ENCODE measurements at regions not wholly inside any gene's neighbourhood (a gene's known extent, or its start where the extent isn't known, plus 50 kb on each side); places are given as distances from the start of the nearest gene placed in this dataset.
"Not testable (repeated sequence)": the region's sequence is repeated elsewhere in the genome, so short reads cannot be mapped to it uniquely, and the experiment has no call there.

DNA sequence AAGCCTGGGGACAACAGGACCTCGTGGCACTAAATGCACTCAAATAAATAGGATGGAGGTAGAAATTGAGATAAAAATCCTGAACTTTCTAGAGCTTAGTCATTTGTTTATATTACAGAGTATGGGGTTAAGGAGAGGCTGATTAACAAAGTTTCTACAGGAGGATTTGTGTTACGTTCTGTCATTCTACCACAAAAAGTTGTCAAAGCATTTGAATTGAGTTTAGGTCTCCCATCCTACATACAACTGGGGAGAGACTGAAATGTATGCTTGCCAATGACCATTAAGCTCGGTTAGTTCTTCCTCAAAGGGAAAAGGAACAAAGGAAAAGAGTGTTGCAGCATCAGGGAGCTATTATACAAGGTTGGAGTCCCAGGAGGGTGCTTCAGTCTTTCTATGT lies 597.9 kb downstream of the COL12A1 start:
- DNase-seq = no peak

DNA sequence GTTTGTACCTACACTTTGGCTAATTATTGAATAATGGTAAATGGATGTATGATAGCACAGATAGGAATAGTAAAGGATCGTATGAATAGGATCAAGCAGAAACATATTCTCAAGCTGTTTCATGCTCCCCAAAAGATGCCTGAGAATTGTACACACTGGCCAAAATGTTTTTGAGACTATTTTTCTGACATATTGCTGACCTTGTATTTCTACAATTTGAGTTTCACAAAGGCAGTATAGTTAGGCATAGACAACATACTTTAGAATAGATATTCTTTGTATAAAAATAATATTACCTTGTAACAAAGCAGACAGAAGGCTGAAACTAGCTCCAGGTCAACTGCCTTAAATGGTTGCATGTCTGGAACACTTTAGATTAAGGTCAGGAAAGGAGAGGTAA lies 598.4 kb downstream of the COL12A1 start:
- no peak for DNase-seq

DNA sequence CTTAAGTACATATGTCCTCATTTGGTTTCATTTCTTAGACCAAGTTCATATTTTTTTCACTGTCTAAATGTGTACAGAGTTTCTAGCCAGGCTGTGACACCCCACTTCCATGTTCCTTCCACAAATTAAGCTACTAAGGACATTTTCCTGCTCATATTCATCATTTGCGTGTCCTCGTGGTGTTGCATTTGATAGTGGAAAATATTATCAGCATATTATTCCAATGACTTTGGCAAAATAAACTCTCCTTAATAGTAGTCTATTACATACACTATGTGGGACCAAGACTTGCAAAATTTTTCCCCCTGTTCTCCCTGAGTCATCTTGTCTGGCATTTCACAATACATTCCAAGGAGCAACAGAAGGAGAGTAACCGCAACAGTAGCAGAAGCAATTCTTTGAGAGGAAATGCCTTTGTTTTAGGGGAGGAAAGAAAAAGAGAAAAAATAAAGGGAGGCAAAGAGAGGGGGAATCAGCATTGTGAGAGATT lies 599.2 kb downstream of the COL12A1 start:
- DNase-seq = peak; percentile 43

DNA sequence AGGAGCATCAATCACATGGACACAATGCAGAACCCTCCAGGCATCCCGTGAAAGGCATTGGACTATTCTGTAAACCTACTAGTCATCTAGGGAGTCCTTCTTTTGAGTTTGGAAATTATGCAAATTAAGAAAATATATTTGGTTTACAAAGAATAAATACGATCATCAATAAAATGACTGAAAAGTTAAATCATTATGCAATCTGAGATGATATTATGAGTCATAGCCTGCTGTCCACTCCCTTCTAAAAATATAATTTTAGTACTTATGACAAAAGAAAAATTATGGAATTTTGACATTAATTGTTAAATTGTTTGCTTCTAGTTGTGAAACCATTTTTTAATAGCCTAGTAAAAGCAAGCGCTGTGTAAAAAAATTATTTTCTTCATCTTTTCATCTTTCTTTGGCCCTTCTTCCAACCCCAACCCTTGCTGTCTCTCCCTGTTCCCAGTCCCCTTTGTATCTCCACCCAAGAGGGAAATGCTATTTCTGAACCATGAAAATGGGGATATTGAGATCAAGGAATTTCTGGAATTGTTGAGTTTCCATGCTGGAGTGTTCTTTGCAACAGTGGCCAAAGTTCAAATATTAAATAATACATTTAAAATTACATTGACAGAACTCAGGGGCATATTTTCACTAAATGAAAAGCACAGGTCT lies 599.8 kb downstream of the COL12A1 start:
- no peak for DNase-seq

DNA sequence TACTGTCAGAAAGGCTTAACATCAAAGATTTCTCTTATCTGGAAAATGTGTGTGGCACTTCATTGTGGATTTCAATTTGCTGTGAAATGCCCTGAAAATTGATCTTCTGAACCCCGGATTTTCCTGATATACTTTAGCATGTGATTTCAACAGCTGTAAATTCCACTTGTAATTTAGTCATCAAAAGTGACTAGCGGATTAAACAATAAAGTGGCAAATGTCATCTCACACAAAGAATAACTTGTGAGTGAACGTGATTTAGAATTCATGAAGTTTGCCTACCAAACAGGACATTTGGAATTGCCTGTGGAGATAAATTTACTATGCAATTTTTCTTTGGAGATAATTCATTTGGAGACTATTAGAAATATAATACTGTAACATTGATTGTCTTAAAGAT lies 601.6 kb downstream of the COL12A1 start:
- no peak for DNase-seq

DNA sequence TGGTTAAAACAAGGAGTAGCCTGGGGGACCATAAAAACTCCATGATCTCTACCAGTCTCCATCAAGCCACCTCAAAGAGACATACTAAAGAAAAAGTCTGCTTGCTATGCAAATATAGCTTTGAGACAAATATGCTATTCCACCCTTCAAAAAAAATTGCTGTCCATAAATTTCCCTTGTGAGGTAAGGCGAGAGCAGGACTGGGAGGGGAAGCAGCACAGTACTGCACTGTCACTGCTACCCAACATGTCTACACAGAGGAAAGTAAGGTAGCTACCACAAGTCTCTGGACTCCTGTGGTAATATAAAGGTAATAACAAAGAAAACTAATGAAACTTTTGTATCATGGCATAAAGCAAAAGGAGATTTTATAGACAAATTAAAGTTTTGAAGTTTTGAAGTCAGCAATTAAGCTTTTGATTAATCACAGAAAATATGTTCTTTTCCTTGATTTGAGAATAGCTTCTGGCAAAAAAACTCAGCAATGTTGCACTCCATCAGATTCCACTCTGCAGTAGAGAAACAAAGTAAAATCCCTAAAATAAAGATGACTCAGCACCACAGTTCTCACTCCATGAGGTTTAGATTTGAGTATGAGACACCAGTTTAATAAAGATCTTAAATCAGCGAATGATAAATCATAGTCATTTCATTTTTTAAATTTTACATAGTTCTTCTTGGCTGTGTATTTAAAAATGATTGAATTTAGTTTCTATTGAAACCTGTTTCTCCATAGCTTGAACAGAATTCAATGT lies 602.4 kb downstream of the COL12A1 start:
- no peak for DNase-seq

DNA sequence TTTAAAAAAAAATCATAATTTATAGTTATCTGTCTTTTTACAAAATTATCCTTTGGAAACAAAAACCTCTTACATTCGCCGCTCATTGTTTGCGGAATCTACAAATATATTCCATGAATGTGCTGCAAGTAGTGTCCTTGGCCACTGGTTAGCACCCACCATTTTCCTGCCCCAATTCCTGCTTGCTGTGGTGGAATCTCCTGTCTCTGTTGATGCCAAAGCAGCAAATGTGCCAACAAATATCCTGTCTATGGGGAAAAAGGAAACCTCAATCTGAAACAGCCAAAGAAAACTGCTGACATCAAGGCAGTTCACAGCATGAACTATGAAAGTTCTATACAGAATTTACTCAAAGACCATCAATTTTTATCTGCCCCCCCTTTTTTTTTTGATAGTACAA lies 603.6 kb downstream of the COL12A1 start:
- DNase-seq = no peak

DNA sequence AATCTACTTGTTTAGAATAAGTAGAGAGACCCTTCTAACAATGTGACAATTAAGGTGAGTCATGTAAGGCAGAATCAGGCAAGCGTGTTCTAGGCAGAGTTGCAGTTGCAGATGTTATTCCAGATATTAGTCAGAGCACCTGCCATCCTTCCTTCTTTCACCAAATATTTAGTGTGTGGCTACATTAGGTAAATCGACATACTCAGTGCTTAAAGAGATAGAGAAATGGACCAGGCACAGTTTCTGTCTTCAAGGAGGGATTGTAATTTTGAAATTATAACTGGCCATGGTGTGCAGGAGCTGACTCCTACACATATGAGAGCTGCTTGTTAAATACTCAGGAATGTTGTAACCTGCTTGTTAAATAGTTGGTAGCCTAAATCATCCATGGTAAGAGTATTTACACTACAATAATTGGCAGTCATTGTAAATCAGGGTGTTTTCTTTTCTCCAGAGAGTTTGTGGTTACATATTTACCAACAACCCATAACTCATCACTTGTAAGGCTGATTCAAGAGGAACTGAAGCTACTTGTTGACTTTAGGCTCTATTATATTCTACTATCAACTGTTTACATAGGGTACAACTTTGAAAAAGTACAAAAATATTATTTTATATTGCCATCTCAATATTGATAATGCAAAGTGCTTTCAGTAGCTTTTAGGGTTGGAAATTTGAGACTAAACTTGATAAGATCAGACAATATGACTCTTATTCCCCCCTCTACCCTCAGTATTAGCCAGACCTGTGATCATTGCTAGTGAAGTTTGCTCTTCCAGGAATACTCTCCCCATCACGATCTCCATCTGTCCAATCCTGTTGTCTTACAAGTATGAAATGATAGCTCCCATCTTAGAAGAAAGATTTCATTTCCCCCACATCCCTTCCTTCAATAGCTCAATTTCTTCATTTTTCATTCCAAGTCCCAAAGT lies 607.1 kb downstream of the COL12A1 start:
- no peak for DNase-seq

DNA sequence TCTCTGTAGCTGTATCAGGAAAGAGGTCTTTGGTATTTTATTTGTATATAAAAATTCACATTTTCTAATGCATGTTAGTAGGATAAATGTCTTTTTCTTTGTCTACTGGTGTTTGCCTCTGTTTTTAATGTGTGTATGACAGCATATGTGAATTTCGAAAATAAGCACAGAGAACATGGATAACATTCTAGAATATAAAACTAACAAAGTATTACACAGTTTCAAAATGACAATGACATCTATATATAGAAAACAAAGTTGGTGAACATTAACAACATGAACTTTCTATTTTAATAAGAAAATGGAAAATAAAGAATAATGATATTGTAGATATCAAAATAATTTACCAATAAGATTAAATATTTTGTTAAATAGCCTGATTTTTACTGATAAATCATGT lies 608.0 kb downstream of the COL12A1 start:
- no peak for DNase-seq

DNA sequence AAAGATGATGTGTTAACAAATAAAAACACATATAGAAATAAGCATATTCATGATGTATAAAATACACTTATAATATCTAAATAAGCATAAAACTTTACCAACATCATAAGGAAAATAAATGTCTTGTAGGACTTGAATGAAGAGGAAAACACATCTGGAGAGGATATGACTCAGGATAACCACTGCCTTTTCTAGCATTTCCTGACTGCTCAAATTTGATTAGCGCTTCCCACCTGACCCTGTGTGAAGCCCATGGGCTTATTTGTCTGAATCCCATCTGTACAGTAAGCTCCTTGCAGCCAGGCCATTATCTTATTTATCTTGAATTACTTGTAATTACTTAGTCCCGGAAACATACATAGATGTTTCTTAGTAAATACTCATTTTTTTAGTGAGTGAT lies 608.6 kb downstream of the COL12A1 start:
- no peak for DNase-seq

DNA sequence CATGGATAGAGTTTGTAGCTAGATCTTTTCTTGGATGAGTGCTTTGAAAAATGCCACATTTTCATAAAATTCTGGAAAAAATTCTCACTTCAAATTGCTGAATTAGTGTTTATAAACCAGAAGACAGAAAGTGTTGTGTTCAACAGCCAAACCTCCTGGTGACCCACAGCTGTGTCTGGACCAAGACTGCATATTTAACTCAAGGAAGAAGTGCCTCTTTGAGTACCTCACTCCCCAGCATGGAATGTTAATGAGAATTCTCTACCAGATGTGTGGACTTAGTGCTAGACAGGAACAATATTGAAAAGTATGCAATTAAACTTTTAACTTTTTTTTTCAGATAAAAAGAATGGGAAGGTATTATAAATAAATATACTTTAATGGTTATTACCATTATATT lies 609.3 kb downstream of the COL12A1 start:
- DNase-seq = no peak

DNA sequence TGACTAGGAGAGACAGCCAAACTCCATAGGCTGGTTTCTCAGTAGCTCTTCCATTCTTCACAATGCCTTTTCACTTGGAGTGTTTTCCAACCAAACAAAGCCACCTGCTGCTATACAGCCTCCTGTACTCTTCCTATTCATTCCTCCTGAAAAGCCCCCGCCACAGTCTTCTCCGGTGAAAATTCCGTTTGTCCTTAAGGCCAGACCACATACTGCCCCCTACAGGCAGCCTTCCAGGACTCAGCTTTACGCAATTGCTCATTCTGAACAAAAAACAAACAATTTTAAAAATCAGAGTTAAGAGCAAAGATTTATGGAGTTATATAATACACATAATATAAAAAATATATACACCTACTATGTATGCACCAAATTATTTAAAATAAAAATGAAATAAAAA lies 611.5 kb downstream of the COL12A1 start:
- not testable (repeated sequence) for DNase-seq

DNA sequence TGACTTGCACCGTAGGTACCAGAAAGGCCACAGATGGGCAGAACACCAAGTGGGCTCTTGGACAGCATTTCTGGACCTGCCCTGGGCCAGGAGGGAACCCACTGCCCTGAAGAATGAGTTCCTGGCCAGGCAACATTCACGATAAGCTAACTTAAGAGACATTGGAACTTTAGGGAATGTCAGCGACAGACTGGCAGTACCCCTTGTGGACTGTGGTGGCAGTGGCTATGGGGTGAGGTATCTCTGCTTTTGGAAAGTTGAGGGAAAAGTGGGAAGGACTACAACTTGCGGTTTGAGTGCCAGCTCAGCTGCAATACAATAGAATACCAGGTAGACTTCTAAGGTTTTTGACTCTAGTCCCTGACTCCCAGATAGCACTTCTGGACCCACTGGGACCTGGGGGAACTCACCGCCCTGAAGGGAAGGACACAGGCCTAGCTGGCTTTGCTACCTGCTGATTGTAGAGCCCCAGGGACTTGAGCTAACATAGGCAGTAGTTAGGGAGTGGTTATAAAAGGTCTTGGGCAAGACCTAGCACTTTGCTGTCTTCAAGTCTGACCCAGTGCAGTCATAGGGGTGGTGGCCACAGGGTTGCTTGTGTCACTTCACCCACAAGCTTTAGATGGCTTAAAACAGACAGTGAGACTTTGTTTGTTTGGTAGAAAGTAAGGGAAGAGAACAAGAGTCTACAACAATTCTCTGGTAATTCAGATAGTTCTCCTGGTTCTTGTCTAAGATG lies 617.6 kb downstream of the COL12A1 start:
- no peak for DNase-seq

DNA sequence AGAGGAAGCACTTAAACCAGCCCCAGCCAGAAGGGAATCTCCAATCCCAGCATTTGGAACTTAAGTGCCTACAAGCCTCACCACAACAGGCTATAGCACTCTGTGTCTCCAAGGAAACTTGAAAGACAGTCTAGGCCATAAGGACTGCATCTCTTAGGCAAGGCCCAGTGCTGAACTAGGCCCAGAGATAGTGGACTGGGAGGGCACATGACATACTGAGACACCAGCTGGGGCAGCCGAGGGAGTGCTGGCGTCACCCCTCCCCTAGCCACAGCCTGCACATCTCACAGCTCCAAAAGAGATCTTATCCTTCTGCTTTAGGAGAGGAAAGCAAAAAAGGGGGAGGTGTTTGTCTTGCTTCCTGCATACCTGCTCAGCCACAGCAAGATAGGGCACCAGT lies 618.5 kb downstream of the COL12A1 start:
- DNase-seq = no peak

DNA sequence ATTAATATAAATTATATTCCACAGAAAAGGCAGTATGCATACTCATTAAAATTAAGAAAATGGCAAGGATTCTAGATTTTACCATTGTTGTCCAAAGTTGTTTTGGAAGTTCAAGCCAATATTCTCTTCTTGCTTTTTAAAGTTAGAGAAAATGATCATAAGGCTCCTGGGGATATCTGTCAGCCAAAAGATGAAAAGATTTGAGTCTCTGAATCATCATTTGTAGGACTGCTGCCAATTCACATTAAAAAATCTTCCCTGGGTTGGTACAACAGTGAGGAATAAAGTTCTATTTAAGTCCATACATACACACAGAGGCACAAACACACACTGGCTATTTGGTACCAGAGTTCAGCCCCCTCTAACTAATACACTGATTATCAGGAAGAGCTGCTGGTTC lies 620.1 kb downstream of the COL12A1 start:
- no peak for DNase-seq

DNA sequence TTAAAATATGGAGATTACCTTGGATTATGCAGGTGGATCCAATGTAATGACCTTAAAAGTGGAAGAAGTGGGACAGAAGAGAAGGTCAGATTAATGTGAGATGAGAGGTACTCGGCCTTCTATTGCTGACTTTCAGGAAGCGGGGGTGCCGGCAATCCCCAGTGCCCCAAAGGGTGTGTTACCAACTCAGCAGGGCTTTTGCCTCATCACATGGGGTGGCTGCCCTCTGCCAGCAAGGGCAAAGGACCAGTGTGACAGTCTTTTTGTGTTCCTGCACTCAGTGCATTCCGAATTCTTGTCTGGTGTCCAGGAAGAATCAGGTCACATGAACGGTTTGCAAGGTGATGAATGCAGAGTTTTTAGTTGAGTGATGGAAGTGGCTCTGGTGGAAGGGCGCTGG lies 624.2 kb downstream of the COL12A1 start:
- no peak for DNase-seq

DNA sequence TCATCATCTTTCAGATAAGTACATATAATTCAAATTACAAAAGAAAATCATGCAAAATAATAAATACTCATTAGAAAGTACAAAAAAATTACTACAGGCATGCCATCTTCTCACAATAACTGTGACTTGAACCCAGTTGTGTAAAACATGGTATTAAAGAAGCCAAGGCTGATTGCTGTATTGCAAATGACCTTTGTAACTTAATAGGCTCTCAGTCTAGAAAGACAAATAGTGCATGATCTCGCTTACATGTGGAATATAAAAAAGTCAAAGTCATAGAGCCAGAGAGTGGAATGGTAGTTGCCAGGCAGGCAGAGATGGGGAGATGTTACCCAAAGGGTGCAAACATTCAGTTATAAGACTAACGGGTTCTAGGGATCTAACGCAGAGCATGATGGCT lies 626.1 kb downstream of the COL12A1 start:
- DNase-seq = no peak

DNA sequence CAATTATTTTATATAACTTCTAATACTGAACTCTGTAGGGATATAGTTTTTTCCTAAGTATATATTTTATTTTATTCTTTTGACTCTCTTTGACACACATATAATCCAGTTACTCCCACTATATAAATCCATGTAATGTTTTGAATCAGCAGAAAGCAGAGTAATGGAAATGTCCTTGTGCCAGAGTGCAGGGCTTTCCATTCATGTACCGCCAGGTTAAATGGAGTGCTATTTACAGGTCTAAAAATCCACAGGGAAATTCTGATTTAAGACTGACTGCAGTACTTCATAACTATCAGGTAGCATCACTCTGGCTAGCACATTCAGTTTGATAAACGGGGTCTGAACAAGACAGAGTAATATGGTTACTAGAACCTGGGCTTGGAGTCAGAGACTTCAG lies 626.8 kb downstream of the COL12A1 start:
- DNase-seq = peak; percentile 43

DNA sequence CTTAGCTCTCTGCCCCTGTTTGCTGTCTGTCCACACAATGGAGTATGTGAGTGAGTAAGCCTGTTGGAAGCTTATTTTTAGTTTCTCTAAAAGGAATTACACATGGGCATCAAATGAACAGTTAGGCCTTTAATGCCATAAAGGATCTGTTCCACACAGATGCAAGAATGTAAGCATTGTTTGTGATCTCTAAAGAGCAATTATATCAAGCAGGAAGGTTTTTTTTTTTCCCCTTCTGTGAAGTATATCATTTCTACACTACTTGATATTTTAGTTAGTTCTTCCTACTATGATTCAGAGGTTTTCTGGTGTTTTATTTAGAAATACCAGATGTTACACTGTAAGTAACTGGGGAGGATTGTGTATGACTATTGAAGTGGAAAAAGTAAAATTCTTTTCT lies 627.5 kb downstream of the COL12A1 start:
- DNase-seq = no peak

DNA sequence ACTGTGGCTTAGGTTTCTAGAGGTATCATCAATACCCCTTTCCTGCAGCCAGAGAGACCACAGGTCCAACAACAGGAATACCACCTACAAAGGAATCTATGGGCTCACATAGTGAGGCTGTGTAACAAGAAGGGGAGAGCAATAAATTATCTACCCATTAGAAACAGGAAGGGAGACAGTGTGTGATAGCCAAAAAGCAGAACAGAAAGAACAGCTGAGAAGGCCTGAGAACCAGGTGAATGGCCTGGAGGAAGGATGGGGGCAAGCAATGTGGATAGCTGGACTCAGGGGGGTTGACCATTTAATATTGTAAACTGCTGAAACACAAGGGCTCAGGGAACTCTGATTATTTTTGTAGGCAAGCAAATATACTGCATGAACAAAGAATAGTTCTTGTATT lies 628.2 kb downstream of the COL12A1 start:
- DNase-seq = no peak

DNA sequence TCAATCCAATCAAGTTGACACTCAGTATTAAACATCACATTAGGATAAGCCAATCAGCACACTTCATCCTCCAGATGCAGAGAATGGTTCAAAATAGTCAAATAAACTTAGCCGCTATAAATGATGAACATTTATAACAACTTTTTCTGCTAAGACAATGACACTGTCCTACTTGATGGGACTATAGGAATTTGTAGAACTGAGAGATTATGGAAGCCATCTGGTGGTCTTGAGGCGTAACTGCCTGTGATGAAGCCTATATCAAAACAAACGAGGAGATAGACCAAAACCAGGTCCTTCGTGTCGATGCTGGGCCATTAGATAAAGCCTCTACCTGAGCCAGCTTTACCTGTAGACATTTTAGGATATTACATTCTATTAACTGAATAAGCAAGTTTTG lies 631.1 kb downstream of the COL12A1 start:
- DNase-seq = no peak

DNA sequence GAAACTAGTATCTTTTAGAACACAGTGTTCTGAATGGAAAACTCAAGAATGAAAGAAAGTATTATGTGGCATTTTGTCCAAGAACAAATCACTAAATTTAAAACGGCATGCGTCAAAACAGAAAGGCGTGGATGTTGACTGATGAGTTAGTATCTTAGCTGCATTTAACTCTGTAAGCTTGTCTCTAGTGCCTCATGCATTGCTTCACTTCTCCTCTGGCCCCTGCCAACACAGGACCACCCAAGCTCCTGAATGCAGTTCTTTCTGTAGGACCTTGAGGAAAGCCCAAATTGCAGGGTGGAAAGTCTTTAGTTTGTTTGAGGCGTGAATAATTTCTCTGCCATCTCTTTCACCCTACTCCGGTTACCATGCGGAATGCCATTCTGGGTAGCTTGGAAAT lies 632.2 kb downstream of the COL12A1 start:
- no peak for DNase-seq

DNA sequence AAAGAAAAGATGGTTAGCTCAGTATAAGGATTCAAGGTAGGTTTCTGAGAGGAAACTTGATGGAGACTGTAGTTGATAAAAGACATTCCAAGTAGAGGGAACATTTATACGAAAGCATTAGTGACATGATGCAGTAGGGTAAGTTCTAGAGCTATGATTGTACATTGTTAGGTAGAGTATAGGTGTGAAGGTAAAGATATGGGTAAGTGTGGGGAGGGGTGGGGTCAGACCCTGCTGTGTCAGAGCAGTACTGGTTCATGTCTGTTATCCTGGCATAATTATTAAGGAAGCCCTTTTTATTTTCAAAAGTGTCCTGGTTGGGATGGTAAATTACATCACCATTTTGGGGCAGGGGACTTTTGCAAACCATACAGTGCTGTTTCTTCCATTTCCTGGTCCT lies 635.8 kb downstream of the COL12A1 start:
- no peak for DNase-seq
